ENCODE measurements at regions not wholly inside any gene's neighbourhood (a gene's known extent, or its start where the extent isn't known, plus 50 kb on each side); places are given as distances from the start of the nearest gene placed in this dataset.

- TF ChIP-seq CTCF (IDR thresholded peaks at IDR 0.05) (no peak), ZNF416 (CRISPR knock-in tag; IDR thresholded peaks at IDR 0.05) (no peak), TEAD4 (CRISPR knock-in tag; IDR thresholded peaks at IDR 0.05) (no peak), ZNF263 (CRISPR knock-in tag; IDR thresholded peaks at IDR 0.05; ENCODE audit: low read depth) (no peak), ETV6 (CRISPR knock-in tag; IDR thresholded peaks at IDR 0.05) (no peak), NR2C2 (CRISPR knock-in tag; IDR thresholded peaks at IDR 0.05) (no peak), KAT7 (CRISPR knock-in tag; IDR thresholded peaks at IDR 0.05; ENCODE audit: borderline replicate concordance) (no peak), TP53 (CRISPR knock-in tag; IDR thresholded peaks at IDR 0.05) (no peak), ZBTB43 (CRISPR knock-in tag; IDR thresholded peaks at IDR 0.05) (no peak), FOXK1 (CRISPR knock-in tag; IDR thresholded peaks at IDR 0.05) (no peak), JUN (CRISPR knock-in tag; IDR thresholded peaks at IDR 0.05) (no peak), CREM (CRISPR knock-in tag; IDR thresholded peaks at IDR 0.05) (no peak), RELA (CRISPR knock-in tag; IDR thresholded peaks at IDR 0.05; ENCODE audit: borderline replicate concordance) (no peak)
- TF ChIP-seq, protein P1, sequence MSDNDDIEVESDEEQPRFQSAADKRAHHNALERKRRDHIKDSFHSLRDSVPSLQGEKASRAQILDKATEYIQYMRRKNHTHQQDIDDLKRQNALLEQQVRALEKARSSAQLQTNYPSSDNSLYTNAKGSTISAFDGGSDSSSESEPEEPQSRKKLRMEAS (CRISPR knock-in tag; IDR thresholded peaks at IDR 0.05), result no peak
Measured at GRCh38 chr1:222181191-222181590, 366.7 kb downstream of the HHIPL2 start.

Data from WTC11 (cell line).